Dermis blood vessel endothelial cell (primary cell): ENCODE measurements at regions not wholly inside any gene's neighbourhood (a gene's known extent, or its start where the extent isn't known, plus 50 kb on each side); places are given as distances from the start of the nearest gene placed in this dataset.

Experiments used
- DNase-seq: peaks from one replicate; pipeline ENCODE4 v3.0.0; 2010

GRCh38 chr16:64406770-64407181, 715.1 kb downstream of the CDH11 start:
- DNase-seq: no peak

- no peak for DNase-seq
Observed at GRCh38 chr16:64403352-64403751, 718.5 kb downstream of the CDH11 start.

GRCh38 chr16:64398793-64399192, 723.1 kb downstream of the CDH11 start:
- no peak for DNase-seq

- peak; percentile 2 for DNase-seq
Observed at GRCh38 chr16:64397945-64398508, 723.8 kb downstream of the CDH11 start.

- DNase-seq: no peak
Observed at GRCh38 chr16:64397042-64397441, 724.8 kb downstream of the CDH11 start.

GRCh38 chr16:64394061-64394460, 727.8 kb downstream of the CDH11 start:
- DNase-seq: no peak

- no peak for DNase-seq
Observed at GRCh38 chr16:64392456-64392855, 729.4 kb downstream of the CDH11 start.

GRCh38 chr16:64391063-64391600, 730.7 kb downstream of the CDH11 start:
- no peak for DNase-seq

GRCh38 chr16:64390102-64390501, 731.8 kb downstream of the CDH11 start:
- DNase-seq: no peak

- DNase-seq: no peak
Observed at GRCh38 chr16:64384636-64385035, 737.2 kb downstream of the CDH11 start.

GRCh38 chr16:64381979-64382378, 739.9 kb downstream of the CDH11 start:
- no peak for DNase-seq

- no peak for DNase-seq
Observed at GRCh38 chr16:64380751-64381150, 741.1 kb downstream of the CDH11 start.

GRCh38 chr16:64375391-64375980, 746.4 kb downstream of the CDH11 start:
- no peak for DNase-seq

GRCh38 chr16:64370112-64370511, 751.8 kb downstream of the CDH11 start:
- no peak for DNase-seq

- no peak for DNase-seq
Observed at GRCh38 chr16:64365448-64365931, 756.4 kb downstream of the CDH11 start.

- DNase-seq: no peak
Observed at GRCh38 chr16:64364894-64365293, 757.0 kb downstream of the CDH11 start.

- no peak for DNase-seq
Observed at GRCh38 chr16:64364416-64364815, 757.4 kb downstream of the CDH11 start.

GRCh38 chr16:64364016-64364415, 757.8 kb downstream of the CDH11 start:
- DNase-seq: no peak

- DNase-seq: no peak
Observed at GRCh38 chr16:64363039-64363438, 758.8 kb downstream of the CDH11 start.

GRCh38 chr16:64362193-64362592, 759.7 kb downstream of the CDH11 start:
- DNase-seq: no peak

GRCh38 chr16:64361753-64362152, 760.1 kb downstream of the CDH11 start:
- no peak for DNase-seq

- DNase-seq: no peak
Observed at GRCh38 chr16:64358291-64358690, 763.6 kb downstream of the CDH11 start.

GRCh38 chr16:64356267-64356666, 765.6 kb downstream of the CDH11 start:
- DNase-seq: no peak

- DNase-seq: no peak
Observed at GRCh38 chr16:64352246-64352645, 769.6 kb downstream of the CDH11 start.

GRCh38 chr16:64351121-64351520, 770.7 kb downstream of the CDH11 start:
- no peak for DNase-seq
